GM10248 (cell line): ENCODE measurements at regions not wholly inside any gene's neighbourhood (a gene's known extent, or its start where the extent isn't known, plus 50 kb on each side); places are given as distances from the start of the nearest gene placed in this dataset.

Source experiments
- CTCF ChIA-PET: fragments of 300-600 bp; sonication (Branson Sonifier 250); formaldehyde crosslinking; extraction: SDS; loops from one replicate; lab custom pipeline; 2021; ENCODE audit warnings: antibody characterized with exemption; lab: Yijun Ruan, JAX
- POLR2A ChIA-PET: fragments of 350-650 bp; sonication (Branson Sonifier 250); formaldehyde crosslinking; extraction: SDS; loops from one replicate; lab custom pipeline; 2020; ENCODE audit warnings: antibody characterized with exemption; lab: Yijun Ruan, JAX
- DNase-seq: peaks from one replicate; pipeline ENCODE4 v3.0.0; 2012; ENCODE audit errors: extremely low spot score
- TF ChIP-seq, protein P1 (sequence below): IDR thresholded peaks from 2 replicates; pipeline ENCODE4 v1.5.1; 2012; ENCODE audit warnings: mild to moderate bottlenecking, low read depth; ENCODE audit errors: extremely low read depth, missing control alignments, control extremely low read depth

DNA sequence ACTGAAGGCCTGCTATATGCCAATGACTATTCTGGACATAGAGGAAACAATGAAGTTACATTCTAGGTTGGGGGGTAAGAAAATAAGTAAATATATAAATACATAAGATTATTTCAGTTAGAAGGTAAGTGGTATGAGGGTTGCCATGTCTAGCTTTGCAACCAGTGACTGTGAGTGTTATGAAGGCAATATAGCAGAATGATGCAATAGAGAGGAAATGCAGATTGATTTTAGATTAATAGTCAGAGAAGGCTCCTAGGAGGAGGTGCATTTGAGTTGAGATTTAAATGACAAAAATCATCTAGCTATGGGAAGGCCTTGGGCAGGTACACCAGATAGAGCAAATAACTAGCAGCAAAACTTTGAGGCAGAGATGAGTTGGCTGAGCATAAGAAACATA lies 243.2 kb downstream of the FBXO8 start:
- TF ChIP-seq, protein P1, sequence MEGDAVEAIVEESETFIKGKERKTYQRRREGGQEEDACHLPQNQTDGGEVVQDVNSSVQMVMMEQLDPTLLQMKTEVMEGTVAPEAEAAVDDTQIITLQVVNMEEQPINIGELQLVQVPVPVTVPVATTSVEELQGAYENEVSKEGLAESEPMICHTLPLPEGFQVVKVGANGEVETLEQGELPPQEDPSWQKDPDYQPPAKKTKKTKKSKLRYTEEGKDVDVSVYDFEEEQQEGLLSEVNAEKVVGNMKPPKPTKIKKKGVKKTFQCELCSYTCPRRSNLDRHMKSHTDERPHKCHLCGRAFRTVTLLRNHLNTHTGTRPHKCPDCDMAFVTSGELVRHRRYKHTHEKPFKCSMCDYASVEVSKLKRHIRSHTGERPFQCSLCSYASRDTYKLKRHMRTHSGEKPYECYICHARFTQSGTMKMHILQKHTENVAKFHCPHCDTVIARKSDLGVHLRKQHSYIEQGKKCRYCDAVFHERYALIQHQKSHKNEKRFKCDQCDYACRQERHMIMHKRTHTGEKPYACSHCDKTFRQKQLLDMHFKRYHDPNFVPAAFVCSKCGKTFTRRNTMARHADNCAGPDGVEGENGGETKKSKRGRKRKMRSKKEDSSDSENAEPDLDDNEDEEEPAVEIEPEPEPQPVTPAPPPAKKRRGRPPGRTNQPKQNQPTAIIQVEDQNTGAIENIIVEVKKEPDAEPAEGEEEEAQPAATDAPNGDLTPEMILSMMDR, result no peak
- ChIA-PET POLR2A (no interaction called here), CTCF (no interaction called here)
- DNase-seq, result no peak

DNA sequence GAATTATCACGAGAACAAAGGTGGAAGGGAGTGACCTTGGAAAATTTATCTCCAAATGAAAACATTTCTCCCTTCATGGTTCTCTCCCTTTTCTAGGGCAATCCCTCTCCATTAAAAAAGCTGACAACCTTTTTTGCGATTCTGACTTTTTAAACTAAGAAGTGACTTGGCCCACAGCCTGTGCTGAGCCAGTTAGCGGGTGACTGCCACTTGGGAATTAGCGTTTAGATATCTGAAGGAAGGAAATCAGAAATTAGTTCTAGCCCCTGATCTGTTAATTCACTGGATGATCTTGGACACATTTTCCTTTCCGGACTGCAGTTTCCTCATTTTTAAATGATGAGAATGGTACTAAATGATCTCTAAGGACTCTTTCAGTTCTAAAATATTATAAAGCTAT lies 245.0 kb downstream of the FBXO8 start:
- no peak for DNase-seq
- TF ChIP-seq, protein P1, result no peak
- ChIA-PET CTCF (no interaction called here), POLR2A (no interaction called here)

DNA sequence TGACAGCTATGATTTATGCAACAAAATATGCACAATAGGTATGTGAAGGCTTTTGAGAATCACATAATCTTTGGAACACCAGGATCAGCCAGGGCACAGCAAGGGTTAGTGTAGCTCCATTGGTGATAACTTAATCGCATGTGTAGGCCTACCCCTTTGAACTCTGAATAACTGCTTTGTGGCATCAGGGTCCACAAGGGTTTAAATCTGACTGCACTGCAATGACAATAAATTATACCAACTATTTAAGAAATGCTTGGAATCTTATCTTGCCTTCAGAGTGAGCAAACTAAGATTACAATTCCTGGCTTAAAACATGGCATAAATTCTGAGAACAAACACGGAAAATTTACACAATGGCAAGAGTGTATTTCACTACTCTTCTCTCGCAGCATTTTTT lies 245.8 kb downstream of the FBXO8 start:
- DNase-seq, result no peak
- TF ChIP-seq, protein P1, result no peak
- CTCF ChIA-PET, result interaction anchor here (1.1 kb wide), 1 partner anchor 12 kb away, joined by 3 read pairs; no protein-coding TSS in a partner anchor
- POLR2A ChIA-PET, result no interaction called here

DNA sequence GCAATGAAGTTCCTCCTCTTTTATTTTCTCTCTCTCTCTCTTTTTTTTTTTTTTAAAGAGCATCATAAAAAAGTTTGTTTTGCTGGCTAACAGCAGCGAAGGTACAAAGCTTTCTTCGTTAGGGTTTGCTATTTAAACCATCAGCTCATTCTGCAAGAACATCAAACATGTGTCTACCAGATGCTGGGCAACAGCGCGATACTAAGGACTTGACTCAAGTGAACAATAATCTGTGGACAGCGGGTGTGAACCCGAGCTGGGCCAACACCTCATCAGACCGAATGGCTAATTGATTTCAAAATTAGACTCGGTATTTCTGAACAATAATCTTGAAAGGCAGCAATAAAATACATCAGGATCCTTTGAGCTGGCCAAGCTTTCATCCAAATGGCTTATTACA lies 246.4 kb downstream of the FBXO8 start:
- no peak for DNase-seq
- TF ChIP-seq, protein P1, result no peak
- POLR2A ChIA-PET, result no interaction called here
- CTCF ChIA-PET, result interaction anchor here (1.1 kb wide), 1 partner anchor 12 kb away, joined by 3 read pairs; no protein-coding TSS in a partner anchor

DNA sequence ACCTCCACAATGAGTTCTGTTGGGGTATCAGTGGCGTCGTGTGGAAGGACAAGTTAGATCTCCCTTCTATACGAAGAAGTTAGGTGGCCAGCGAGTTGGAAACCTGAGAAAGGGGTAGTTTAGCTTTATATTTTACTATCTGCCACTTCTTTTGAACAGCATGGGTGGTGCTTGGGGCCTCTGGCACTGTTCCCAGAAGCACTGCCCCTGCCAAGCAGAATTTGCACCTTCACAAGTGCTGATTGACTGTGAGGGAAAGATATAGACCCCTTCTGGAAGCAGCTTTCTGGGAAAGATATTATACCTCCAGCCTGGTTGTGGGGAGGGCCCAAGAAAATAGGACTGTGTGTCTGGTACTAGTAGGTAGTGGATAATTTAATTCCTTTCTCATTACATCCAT lies 246.9 kb downstream of the FBXO8 start:
- CTCF ChIA-PET, result interaction anchor here (1.1 kb wide), 1 partner anchor 11 kb away, joined by 3 read pairs; no protein-coding TSS in a partner anchor
- DNase-seq, result no peak
- POLR2A ChIA-PET, result no interaction called here
- TF ChIP-seq, protein P1, result no peak

DNA sequence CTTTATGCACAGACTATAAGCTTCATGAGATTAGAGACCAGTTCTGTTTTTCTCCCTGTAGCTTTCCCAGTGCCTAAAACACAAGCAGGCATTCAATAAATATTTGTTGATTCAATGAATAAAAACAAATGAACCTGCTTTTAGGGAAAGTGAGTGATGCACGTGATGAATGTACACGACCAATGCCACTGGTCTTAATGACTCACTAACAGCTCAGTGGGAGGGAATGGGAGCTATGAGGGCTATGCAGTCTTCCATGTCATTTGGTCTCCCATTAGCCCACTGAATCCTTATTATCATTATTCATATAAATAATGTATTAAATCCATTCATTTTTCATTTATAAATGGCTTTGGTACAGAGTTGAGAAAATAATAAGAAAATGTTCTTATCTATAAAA lies 247.4 kb downstream of the FBXO8 start:
- TF ChIP-seq, protein P1, result no peak
- POLR2A ChIA-PET, result no interaction called here
- no peak for DNase-seq
- CTCF ChIA-PET, result interaction anchor here (1.2 to 1.8 kb wide), 4 partner anchors 26 to 152 kb away, joined by 3 read pairs; no protein-coding TSS in a partner anchor
